Gastrocnemius medialis (tissue), 4 donors: ENCODE measurements at regions not wholly inside any gene's neighbourhood (a gene's known extent, or its start where the extent isn't known, plus 50 kb on each side); places are given as distances from the start of the nearest gene placed in this dataset.

Experiments
- CTCF ChIP-seq, 5 experiments: fragments of 450-650 bp in 3 of 5; fragments of 200-600 bp in 2 of 5; sonication (generic) in 2 of 5; IDR thresholded peaks in 4 of 5; conservative IDR thresholded peaks in 1 of 5; 1 replicate in 4 of 5; 2 replicates in 1 of 5; pipeline ENCODE4 v1.5.1; 2016 to 2019; ENCODE audit warnings: antibody characterized with exemption in 5 of 5, mild to moderate bottlenecking in 3 of 5, moderate library complexity in 3 of 5
- POLR2A ChIP-seq, 2 donors: fragments of 450-650 bp; IDR thresholded peaks; one replicate each; pipeline ENCODE4 v1.6.1; 2017; ENCODE audit warnings: antibody characterized with exemption in 2 of 2, mild to moderate bottlenecking in 2 of 2, moderate library complexity in 2 of 2

- TF ChIP-seq CTCF (IDR thresholded peaks at IDR 0.05 in 4 of 5, conservative IDR thresholded peaks at IDR 0.05 in 1 of 5) (no peak), POLR2A (IDR thresholded peaks at IDR 0.05) (no peak)
Measured at GRCh38 chr3:66121318-66121717, 82.6 kb upstream of the MAGI1 start.
